Progenitor cell of endocrine pancreas (in vitro differentiated cells): ENCODE measurements at regions not wholly inside any gene's neighbourhood (a gene's known extent, or its start where the extent isn't known, plus 50 kb on each side); places are given as distances from the start of the nearest gene placed in this dataset.

Source experiments
- DNase-seq: peaks from one replicate; pipeline ENCODE4 v3.0.0; 2021; ENCODE audit warnings: low spot score; ENCODE audit not compliant: unreplicated experiment
- H3K27ac Mint-ChIP-seq: 2 replicates; pipeline ENCODE4 v1.8.0; 2021; ENCODE audit warnings: mild to moderate bottlenecking, moderate library complexity, mixed read lengths
- H3K27me3 Mint-ChIP-seq: 2 replicates; pipeline ENCODE4 v1.8.0; 2021; ENCODE audit warnings: mixed read lengths
- H3K36me3 Mint-ChIP-seq: 2 replicates; pipeline ENCODE4 v1.8.0; 2022; ENCODE audit warnings: mixed read lengths; ENCODE audit not compliant: insufficient read depth
- H3K4me1 Mint-ChIP-seq: 2 replicates; pipeline ENCODE4 v1.8.0; 2021; ENCODE audit warnings: low read depth, mixed read lengths
- H3K4me3 Mint-ChIP-seq: 2 replicates; pipeline ENCODE4 v1.8.0; 2021; ENCODE audit warnings: low read depth, mild to moderate bottlenecking, moderate library complexity, mixed read lengths
- H3K9me3 Mint-ChIP-seq: 2 replicates; pipeline ENCODE4 v1.8.0; 2021; ENCODE audit warnings: low read depth, mixed read lengths
- CTCF ChIP-seq: fragments of 200-600 bp; sonication (generic); IDR thresholded peaks from one replicate; pipeline ENCODE4 v1.5.0; 2021; ENCODE audit warnings: antibody characterized with exemption, mild to moderate bottlenecking; ENCODE audit not compliant: unreplicated experiment

- H3K4me3 Mint-ChIP-seq = no peak overlapping the region
Measured at GRCh38 chr7:136702913-136703312, 165.5 kb upstream of the CHRM2 start.

GRCh38 chr7:136698977-136699376 is 169.5 kb upstream of the CHRM2 start:
- H3K4me3 Mint-ChIP-seq = no peak overlapping the region

More at GRCh38 chr7:136702913-136703312, 165.5 kb upstream of the CHRM2 start:
- DNase-seq = no peak
- Mint-ChIP-seq H3K4me1 (no peaks in the 10 kb centered on the region), H3K27ac (no peak overlapping the region), H3K9me3 (no peaks in the 10 kb centered on the region), H3K36me3 (no peaks in the 10 kb centered on the region), H3K27me3 (no peaks in the 10 kb centered on the region)
- TF ChIP-seq CTCF = no peak

GRCh38 chr7:136698231-136698630 is 170.2 kb upstream of the CHRM2 start:
- no peak for TF ChIP-seq CTCF
- Mint-ChIP-seq H3K27ac (no peak overlapping the region), H3K9me3 (no peaks in the 10 kb centered on the region), H3K4me1 (peaks cover 2% of the 10 kb centered on the region), H3K27me3 (no peaks in the 10 kb centered on the region), H3K36me3 (no peaks in the 10 kb centered on the region), H3K4me3 (no peak overlapping the region)
- DNase-seq = no peak

More at GRCh38 chr7:136698977-136699376, 169.5 kb upstream of the CHRM2 start:
- H3K36me3 Mint-ChIP-seq = no peaks in the 10 kb centered on the region
- H3K9me3 Mint-ChIP-seq = no peaks in the 10 kb centered on the region
- H3K27ac Mint-ChIP-seq = no peak overlapping the region
- no peak for DNase-seq
- H3K4me1 Mint-ChIP-seq = no peaks in the 10 kb centered on the region
- no peak for TF ChIP-seq CTCF
- no peaks in the 10 kb centered on the region for H3K27me3 Mint-ChIP-seq

- no peak for TF ChIP-seq CTCF
- Mint-ChIP-seq H3K4me1 (peaks cover 2% of the 10 kb centered on the region), H3K27me3 (no peaks in the 10 kb centered on the region), H3K9me3 (no peaks in the 10 kb centered on the region), H3K27ac (no peak overlapping the region), H3K36me3 (no peaks in the 10 kb centered on the region), H3K4me3 (no peak overlapping the region)
- DNase-seq = no peak
Measured at GRCh38 chr7:136697271-136697670, 171.2 kb upstream of the CHRM2 start.

- Mint-ChIP-seq H3K27me3 (no peaks in the 10 kb centered on the region), H3K4me1 (peaks cover 2% of the 10 kb centered on the region), H3K36me3 (no peaks in the 10 kb centered on the region), H3K9me3 (no peaks in the 10 kb centered on the region), H3K27ac (no peak overlapping the region), H3K4me3 (no peak overlapping the region)
- no peak for TF ChIP-seq CTCF
- DNase-seq = no peak
Measured at GRCh38 chr7:136693166-136694119, 175.0 kb upstream of the CHRM2 start.
